Panc1 (cell line): ENCODE measurements at regions not wholly inside any gene's neighbourhood (a gene's known extent, or its start where the extent isn't known, plus 50 kb on each side); places are given as distances from the start of the nearest gene placed in this dataset.
A peak's percentile ranks its signal among the peaks of the same experiment; 100 is the strongest.

Experiments used
- ATAC-seq: fragments of 200-7000 bp; cut with Tn5 transposase; 2 replicates; pipeline ENCODE4 v1.9.1; 2020; ENCODE audit warnings: mild to moderate bottlenecking, moderate library complexity
- BruUV-seq: library from RNA; stranded (reverse); fragments of 400-500 nt; replicated peaks from 2 replicates; lab custom pipeline; 2021; lab: Mats Ljungman, UMichigan
- CTCF ChIA-PET: fragments of 300-600 bp; sonication (Branson Sonifier 250); formaldehyde crosslinking; loops from one replicate; lab custom pipeline; 2022; ENCODE audit warnings: antibody characterized with exemption; lab: Charles Lee
- POLR2A ChIA-PET: fragments of 300-600 bp; sonication (Branson Sonifier 250); formaldehyde crosslinking; loops from one replicate; lab custom pipeline; 2022; ENCODE audit warnings: antibody characterized with exemption; lab: Charles Lee
- DNase-seq: peaks from one replicate; pipeline ENCODE4 v3.0.0-alpha.2; 2010; ENCODE audit warnings: low read depth, low spot score
- H3K27ac ChIP-seq: 2 replicates; pipeline ENCODE4 v1.5.1; 2011; ENCODE audit warnings: mild to moderate bottlenecking, low read length, inconsistent platforms
- H3K27me3 ChIP-seq: fragments of 200-500 bp; sonication (Bioruptor generic); 2 replicates; pipeline ENCODE4 v1.6.0; 2014; ENCODE audit warnings: low read length, inconsistent platforms; ENCODE audit not compliant: control insufficient read depth, insufficient read depth
- H3K36me3 ChIP-seq: fragments of 200-500 bp; sonication (Bioruptor generic); 2 replicates; pipeline ENCODE4 v1.5.1; 2014; ENCODE audit warnings: inconsistent platforms, mild to moderate bottlenecking, low read length, moderate library complexity; ENCODE audit not compliant: control insufficient read depth, insufficient read depth
- H3K4me1 ChIP-seq: 2 replicates; pipeline ENCODE4 v1.5.1; 2011; ENCODE audit warnings: inconsistent platforms, mild to moderate bottlenecking, low read length, moderate library complexity; ENCODE audit not compliant: control insufficient read depth, insufficient read depth
- H3K4me3 ChIP-seq, 2 experiments: 2 replicates each; pipeline ENCODE4 v1.5.1; 2011 to 2012; ENCODE audit warnings: low read depth in 2 of 2, low read length in 2 of 2, mild to moderate bottlenecking in 2 of 2, inconsistent platforms in 1 of 2, moderate library complexity in 1 of 2
- H3K9me3 ChIP-seq: fragments of 200-500 bp; sonication (Bioruptor generic); 2 replicates; pipeline ENCODE4 v1.5.1; 2014; ENCODE audit warnings: low read depth, mild to moderate bottlenecking, inconsistent platforms, low read length, moderate library complexity; ENCODE audit not compliant: control insufficient read depth, insufficient read depth
- POLR2AphosphoS5 ChIP-seq: IDR thresholded peaks from 2 replicates; pipeline ENCODE4 v1.6.1; 2012; ENCODE audit warnings: mild to moderate bottlenecking, low read depth, low read length, moderate library complexity
- SIN3A ChIP-seq: IDR thresholded peaks from 2 replicates; pipeline ENCODE4 v1.6.1; 2012; ENCODE audit warnings: low read depth, mild to moderate bottlenecking, low read length, moderate library complexity, borderline replicate concordance; ENCODE audit not compliant: insufficient read depth
- TCF7L2 ChIP-seq: IDR thresholded peaks from 2 replicates; pipeline ENCODE4 v1.6.1; 2011; ENCODE audit warnings: mild to moderate bottlenecking, low read depth, low read length, inconsistent platforms
- in situ Hi-C: cut with HindIII; loops from 2 replicates; pipeline ENCODE4 v1.10.0; 2016; ENCODE audit warnings: low sequenced_read_pairs, low pct_unique_long_range_greater_than_20kb
- intact Hi-C: fragments of 100-400 bp; cut with micrococcal nuclease; formaldehyde crosslinking; loops from one replicate; pipeline ENCODE4 v1.10.0; 2022; ENCODE audit not compliant: unreplicated experiment
- TF ChIP-seq, protein P1 (sequence below): fragments of 450-650 bp; IDR thresholded peaks from 2 replicates; pipeline ENCODE4 v1.5.1; 2017; ENCODE audit warnings: mild to moderate bottlenecking
- TF ChIP-seq, protein P2 (sequence below), 2 experiments: IDR thresholded peaks; 2 replicates each; pipeline ENCODE4 v1.6.1; 2011 to 2012; ENCODE audit warnings: low read depth in 2 of 2, control low read depth in 1 of 2, low read length in 1 of 2, mild to moderate bottlenecking in 1 of 2, moderate library complexity in 1 of 2; ENCODE audit not compliant: insufficient read depth in 1 of 2

DNA sequence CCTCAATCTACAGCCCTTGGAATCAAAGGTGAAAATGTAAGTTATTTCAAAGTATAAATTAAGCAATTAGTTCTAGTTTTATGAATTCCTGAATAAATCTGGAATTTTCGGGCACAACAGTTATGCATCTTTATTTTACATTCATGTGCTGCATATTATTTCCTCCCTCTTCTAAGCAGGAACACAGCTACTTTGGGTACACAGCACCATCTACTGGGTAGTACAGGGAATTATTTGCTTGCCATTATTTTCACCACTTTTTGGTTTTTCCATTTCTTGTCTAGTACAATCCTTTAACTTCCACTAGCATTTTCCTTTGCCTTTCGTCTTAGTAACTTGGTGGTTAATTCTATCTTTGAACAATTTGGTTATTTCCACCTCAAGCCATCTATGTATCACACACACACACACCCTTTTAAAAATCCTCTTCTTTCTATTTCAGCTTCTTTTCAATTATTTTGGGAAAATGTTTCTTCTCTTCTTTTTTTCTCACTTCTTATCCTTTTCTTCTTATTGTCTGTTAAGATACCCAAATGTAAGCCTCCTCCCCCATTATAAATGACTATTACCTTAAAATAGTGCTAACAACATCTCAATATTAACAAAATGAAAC, 451.0 kb downstream of the MFSD1 start:
- Histone ChIP-seq H3K9me3 (no peaks in the 10 kb centered on the region; the same call in 1 of the 2 replicates), H3K36me3 (no peaks in the 10 kb centered on the region), H3K27ac (no peak overlapping the region), H3K4me1 (no peaks in the 10 kb centered on the region), H3K4me3 (no peak overlapping the region), H3K27me3 (no peaks in the 10 kb centered on the region)
- intact Hi-C loops (loop anchor here (2.0 kb wide), 1 partner anchor 408 kb away; no protein-coding TSS in a partner anchor), in situ Hi-C loops (no loop called here)
- TF ChIP-seq, protein P1, sequence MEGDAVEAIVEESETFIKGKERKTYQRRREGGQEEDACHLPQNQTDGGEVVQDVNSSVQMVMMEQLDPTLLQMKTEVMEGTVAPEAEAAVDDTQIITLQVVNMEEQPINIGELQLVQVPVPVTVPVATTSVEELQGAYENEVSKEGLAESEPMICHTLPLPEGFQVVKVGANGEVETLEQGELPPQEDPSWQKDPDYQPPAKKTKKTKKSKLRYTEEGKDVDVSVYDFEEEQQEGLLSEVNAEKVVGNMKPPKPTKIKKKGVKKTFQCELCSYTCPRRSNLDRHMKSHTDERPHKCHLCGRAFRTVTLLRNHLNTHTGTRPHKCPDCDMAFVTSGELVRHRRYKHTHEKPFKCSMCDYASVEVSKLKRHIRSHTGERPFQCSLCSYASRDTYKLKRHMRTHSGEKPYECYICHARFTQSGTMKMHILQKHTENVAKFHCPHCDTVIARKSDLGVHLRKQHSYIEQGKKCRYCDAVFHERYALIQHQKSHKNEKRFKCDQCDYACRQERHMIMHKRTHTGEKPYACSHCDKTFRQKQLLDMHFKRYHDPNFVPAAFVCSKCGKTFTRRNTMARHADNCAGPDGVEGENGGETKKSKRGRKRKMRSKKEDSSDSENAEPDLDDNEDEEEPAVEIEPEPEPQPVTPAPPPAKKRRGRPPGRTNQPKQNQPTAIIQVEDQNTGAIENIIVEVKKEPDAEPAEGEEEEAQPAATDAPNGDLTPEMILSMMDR: peak; percentile 70; the same call in 1 of the 2 replicates
- no peak for TF ChIP-seq SIN3A
- TF ChIP-seq TCF7L2: no peak
- TF ChIP-seq, protein P2, sequence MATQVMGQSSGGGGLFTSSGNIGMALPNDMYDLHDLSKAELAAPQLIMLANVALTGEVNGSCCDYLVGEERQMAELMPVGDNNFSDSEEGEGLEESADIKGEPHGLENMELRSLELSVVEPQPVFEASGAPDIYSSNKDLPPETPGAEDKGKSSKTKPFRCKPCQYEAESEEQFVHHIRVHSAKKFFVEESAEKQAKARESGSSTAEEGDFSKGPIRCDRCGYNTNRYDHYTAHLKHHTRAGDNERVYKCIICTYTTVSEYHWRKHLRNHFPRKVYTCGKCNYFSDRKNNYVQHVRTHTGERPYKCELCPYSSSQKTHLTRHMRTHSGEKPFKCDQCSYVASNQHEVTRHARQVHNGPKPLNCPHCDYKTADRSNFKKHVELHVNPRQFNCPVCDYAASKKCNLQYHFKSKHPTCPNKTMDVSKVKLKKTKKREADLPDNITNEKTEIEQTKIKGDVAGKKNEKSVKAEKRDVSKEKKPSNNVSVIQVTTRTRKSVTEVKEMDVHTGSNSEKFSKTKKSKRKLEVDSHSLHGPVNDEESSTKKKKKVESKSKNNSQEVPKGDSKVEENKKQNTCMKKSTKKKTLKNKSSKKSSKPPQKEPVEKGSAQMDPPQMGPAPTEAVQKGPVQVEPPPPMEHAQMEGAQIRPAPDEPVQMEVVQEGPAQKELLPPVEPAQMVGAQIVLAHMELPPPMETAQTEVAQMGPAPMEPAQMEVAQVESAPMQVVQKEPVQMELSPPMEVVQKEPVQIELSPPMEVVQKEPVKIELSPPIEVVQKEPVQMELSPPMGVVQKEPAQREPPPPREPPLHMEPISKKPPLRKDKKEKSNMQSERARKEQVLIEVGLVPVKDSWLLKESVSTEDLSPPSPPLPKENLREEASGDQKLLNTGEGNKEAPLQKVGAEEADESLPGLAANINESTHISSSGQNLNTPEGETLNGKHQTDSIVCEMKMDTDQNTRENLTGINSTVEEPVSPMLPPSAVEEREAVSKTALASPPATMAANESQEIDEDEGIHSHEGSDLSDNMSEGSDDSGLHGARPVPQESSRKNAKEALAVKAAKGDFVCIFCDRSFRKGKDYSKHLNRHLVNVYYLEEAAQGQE (IDR thresholded peaks at IDR 0.05; ENCODE audit: insufficient read depth in 1 of 2, low read depth in 2 of 2, low read length in 1 of 2): no peak
- no peak for TF ChIP-seq POLR2AphosphoS5
- ATAC-seq: no peak
- no TSS peak for BruUV-seq
- DNase-seq: peak; percentile 35
- ChIA-PET POLR2A (no interaction called here), CTCF (interaction anchor here (0.5 kb wide), 1 partner anchor 553 kb away, joined by 6 read pairs; no protein-coding TSS in a partner anchor)

DNA sequence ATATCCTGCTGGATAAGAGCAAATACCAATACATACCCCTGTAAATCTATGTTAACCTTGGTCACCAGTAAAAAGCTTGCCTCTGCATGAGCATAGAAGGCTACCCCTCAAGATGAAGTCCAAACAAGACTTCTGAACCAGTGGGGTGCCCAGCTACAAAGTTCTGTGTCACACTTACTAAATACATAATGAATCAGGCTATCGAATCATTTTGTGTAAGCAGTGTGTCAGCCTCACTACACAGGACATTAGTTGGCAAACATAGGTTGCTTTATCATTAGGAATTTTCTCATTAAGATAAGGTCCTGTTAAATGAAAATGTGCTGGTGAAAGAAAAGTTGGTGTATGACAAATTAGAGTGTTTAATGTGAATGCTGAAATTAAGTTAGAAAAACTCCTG, 452.0 kb downstream of the MFSD1 start:
- in situ Hi-C loops: no loop called here
- TF ChIP-seq TCF7L2 (no peak), SIN3A (no peak), POLR2AphosphoS5 (no peak)
- TF ChIP-seq, protein P1: no peak
- TF ChIP-seq, protein P2 (IDR thresholded peaks at IDR 0.05; ENCODE audit: insufficient read depth in 1 of 2, low read depth in 2 of 2, low read length in 1 of 2): no peak
- intact Hi-C loops: loop anchor here (2.0 kb wide), 1 partner anchor 409 kb away; no protein-coding TSS in a partner anchor
- no peak for ATAC-seq
- ChIA-PET POLR2A (no interaction called here), CTCF (no interaction called here)
- Histone ChIP-seq H3K4me3 (no peak overlapping the region), H3K27me3 (no peaks in the 10 kb centered on the region), H3K36me3 (no peaks in the 10 kb centered on the region), H3K4me1 (no peaks in the 10 kb centered on the region), H3K9me3 (no peaks in the 10 kb centered on the region; the same call in 1 of the 2 replicates), H3K27ac (no peak overlapping the region)
- no TSS peak for BruUV-seq
- no peak for DNase-seq
